ENCODE measurements at regions not wholly inside any gene's neighbourhood (a gene's known extent, or its start where the extent isn't known, plus 50 kb on each side); places are given as distances from the start of the nearest gene placed in this dataset.

DNA sequence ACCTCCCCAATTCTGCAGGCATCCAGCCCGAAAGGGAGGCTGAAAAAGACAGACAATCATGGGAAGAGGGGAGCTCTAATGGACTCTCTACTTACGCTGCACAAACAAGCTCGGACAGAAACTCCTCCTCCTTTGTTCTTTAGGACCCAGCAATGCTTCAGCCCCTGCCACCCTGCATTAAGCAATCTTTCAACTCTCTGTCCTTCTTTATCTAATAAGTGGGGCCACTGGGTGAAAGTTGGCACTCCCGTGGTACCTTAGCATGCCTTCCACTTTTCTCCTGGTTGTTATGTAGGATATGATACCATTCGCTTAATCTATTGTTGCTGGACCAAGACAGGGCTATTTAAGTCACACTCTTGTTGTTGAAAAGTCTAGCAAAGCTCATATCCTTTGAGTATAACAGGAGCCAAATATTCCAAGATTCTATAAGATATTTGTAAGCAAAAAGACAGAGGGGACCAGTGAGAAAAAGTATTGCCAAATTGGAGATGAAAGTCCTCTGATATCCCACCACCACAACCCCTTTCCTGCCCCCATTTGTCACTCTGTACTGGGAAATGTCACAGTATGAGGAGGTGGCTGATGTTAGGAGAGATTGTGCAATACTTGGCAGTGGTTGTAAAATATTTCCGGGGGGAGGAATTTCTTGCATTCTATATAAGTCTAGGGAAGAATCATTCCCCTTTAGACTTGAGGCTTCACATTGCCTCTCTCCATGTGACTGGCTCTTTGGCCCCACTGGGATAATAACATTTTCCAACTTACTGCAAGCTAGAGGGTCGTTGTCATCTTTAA, 137.3 kb upstream of the GJB5 start:
- no peak for TF ChIP-seq EZH2 (IDR thresholded peaks at IDR 0.05; ENCODE audit: low read length, missing control alignments)
- TF ChIP-seq, protein P1, sequence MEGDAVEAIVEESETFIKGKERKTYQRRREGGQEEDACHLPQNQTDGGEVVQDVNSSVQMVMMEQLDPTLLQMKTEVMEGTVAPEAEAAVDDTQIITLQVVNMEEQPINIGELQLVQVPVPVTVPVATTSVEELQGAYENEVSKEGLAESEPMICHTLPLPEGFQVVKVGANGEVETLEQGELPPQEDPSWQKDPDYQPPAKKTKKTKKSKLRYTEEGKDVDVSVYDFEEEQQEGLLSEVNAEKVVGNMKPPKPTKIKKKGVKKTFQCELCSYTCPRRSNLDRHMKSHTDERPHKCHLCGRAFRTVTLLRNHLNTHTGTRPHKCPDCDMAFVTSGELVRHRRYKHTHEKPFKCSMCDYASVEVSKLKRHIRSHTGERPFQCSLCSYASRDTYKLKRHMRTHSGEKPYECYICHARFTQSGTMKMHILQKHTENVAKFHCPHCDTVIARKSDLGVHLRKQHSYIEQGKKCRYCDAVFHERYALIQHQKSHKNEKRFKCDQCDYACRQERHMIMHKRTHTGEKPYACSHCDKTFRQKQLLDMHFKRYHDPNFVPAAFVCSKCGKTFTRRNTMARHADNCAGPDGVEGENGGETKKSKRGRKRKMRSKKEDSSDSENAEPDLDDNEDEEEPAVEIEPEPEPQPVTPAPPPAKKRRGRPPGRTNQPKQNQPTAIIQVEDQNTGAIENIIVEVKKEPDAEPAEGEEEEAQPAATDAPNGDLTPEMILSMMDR (conservative IDR thresholded peaks at IDR 0.05 in 1 of 2, IDR thresholded peaks at IDR 0.05 in 1 of 2; ENCODE audit: low read depth in 1 of 2, low read length in 2 of 2) = no peak
